ENCODE measurements at regions not wholly inside any gene's neighbourhood (a gene's known extent, or its start where the extent isn't known, plus 50 kb on each side); places are given as distances from the start of the nearest gene placed in this dataset.
"Not testable (repeated sequence)": the region's sequence is repeated elsewhere in the genome, so short reads cannot be mapped to it uniquely, and the experiment has no call there.

DNA sequence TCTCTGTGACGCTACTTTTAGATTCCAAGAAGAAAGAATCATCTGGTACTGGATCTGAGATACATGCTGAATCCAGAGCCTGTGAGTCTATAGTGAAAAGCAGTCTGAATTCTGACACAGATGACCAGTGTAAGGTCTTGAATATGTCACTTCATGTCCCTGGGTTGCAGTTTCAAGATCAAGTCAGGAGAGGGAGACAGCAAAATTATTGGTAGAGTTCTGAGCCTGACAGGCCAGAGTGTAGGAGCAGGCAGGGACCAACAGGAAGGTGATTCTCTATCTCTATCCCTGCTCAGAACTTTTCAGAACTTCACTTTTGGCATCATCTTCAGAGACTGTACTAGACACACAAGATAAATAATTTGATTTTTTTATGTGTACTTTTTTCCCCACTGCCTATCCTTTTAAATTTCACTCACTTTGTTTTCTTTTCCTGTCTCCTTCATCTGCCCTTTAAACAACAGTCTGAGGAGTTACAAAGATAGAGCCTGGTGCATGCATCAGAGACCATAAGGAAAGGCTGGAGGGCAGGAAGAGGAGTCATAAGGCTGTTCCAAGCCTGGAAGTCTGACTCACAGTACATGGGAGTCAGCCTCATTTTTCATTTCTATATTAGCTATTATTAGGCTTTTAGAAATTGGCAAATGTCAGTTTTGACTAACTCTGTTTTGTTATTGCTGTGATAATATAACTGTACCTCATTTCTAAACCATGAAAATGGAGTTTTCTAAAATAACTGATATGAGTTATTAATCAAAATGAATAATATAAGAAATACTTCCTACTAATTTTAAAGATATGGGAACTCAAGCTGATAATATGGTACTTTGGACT lies 120.2 kb upstream of the TMEM229A start:
- H3K9me3 ChIP-seq (ENCODE audit: control insufficient read depth, low read length), result no peaks in the 10 kb centered on the region
- no peak overlapping the region for H3K4me3 ChIP-seq (ENCODE audit: low read length in 2 of 2)
- peaks cover 0 to 4% of the 10 kb centered on the region in 2 donors for H3K4me1 ChIP-seq (ENCODE audit: control insufficient read depth in 1 of 2, insufficient read depth in 2 of 2, low read length in 2 of 2)
- intact Hi-C loops (cut with DNase I), result no loop called here
- ATAC-seq (ENCODE audit: low FRiP score) (peak; percentile 73), DNase-seq (no peak)
- H3K27ac ChIP-seq (ENCODE audit: low read depth in 1 of 2, low read length in 2 of 2), result peak overlapping the region; percentile 18 to 28
- WGBS, 2 donors, result 46 to 55% methylated on average over 1 of the region's 1 CpG
- H3K27me3 ChIP-seq (ENCODE audit: control insufficient read depth in 1 of 2, insufficient read depth in 2 of 2, low read length in 1 of 2), result no peaks in the 10 kb centered on the region
- no peaks in the 10 kb centered on the region for H3K36me3 ChIP-seq (ENCODE audit: control insufficient read depth in 1 of 2, insufficient read depth in 2 of 2, low read length in 1 of 2)

DNA sequence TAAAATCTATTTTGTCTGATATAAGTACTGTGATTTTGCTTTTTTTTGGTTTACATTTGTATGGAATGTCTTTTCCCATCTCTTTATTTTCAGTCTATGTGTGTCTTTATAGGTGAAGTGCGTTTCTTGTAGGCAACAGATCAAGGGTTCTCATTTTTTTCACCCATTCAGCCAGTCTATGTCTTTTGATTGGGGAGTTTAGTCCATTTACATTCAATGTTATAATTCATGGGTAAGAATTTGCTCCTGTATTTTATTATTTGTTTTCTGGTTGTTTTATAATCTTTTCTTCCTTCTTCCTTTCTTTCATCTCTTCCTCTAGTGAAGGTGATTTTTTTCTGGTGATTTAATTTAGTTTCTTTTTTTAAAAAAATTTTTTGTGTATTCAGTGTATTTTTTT lies 104.8 kb upstream of the TMEM229A start:
- Histone ChIP-seq H3K36me3 (ENCODE audit: control insufficient read depth in 1 of 2, insufficient read depth in 2 of 2, low read length in 1 of 2) (no peaks in the 10 kb centered on the region), H3K27ac (ENCODE audit: low read depth in 1 of 2, low read length in 2 of 2) (no peak overlapping the region), H3K9me3 (ENCODE audit: control insufficient read depth, low read length) (no peaks in the 10 kb centered on the region), H3K4me1 (ENCODE audit: control insufficient read depth in 1 of 2, insufficient read depth in 2 of 2, low read length in 2 of 2) (no peaks in the 10 kb centered on the region), H3K27me3 (ENCODE audit: control insufficient read depth in 1 of 2, insufficient read depth in 2 of 2, low read length in 1 of 2) (no peaks in the 10 kb centered on the region), H3K4me3 (ENCODE audit: low read length in 2 of 2) (no peak overlapping the region)
- intact Hi-C loops (cut with DNase I), result no loop called here
- no peak for ATAC-seq (ENCODE audit: low FRiP score)
- DNase-seq, result no peak
- WGBS, 2 donors, result 77 to 96% methylated on average over 1 of the region's 1 CpG

DNA sequence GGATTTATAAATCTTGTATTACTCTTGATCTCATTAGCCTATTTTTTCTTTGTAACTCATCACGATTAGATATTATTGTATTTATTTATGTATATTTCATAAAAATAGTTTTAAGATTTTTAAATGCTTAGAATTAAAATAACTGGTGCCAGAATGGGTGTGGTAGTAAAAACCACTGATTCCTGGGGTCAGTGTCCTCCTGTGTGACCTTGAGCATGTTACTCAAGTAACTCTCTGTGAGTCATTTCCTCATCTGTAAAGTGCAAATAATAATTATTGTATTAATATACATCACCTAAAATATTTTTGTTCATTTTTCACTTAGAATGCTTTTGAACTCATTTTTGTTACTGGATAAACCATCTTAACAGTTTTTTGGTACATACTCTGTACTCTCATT lies 91.3 kb upstream of the TMEM229A start:
- no peak overlapping the region for H3K27ac ChIP-seq (ENCODE audit: low read depth in 1 of 2, low read length in 2 of 2)
- H3K9me3 ChIP-seq (ENCODE audit: control insufficient read depth, low read length), result no peaks in the 10 kb centered on the region
- no peaks in the 10 kb centered on the region for H3K4me1 ChIP-seq (ENCODE audit: control insufficient read depth in 1 of 2, insufficient read depth in 2 of 2, low read length in 2 of 2)
- ATAC-seq (ENCODE audit: low FRiP score) (no peak), DNase-seq (no peak)
- no peaks in the 10 kb centered on the region for H3K36me3 ChIP-seq (ENCODE audit: control insufficient read depth in 1 of 2, insufficient read depth in 2 of 2, low read length in 1 of 2)
- intact Hi-C loops (cut with DNase I), result no loop called here
- WGBS, 2 donors, result 74 to 85% methylated on average over 1 of the region's 1 CpG
- no peaks in the 10 kb centered on the region for H3K27me3 ChIP-seq (ENCODE audit: control insufficient read depth in 1 of 2, insufficient read depth in 2 of 2, low read length in 1 of 2)
- no peak overlapping the region for H3K4me3 ChIP-seq (ENCODE audit: low read length in 2 of 2)

DNA sequence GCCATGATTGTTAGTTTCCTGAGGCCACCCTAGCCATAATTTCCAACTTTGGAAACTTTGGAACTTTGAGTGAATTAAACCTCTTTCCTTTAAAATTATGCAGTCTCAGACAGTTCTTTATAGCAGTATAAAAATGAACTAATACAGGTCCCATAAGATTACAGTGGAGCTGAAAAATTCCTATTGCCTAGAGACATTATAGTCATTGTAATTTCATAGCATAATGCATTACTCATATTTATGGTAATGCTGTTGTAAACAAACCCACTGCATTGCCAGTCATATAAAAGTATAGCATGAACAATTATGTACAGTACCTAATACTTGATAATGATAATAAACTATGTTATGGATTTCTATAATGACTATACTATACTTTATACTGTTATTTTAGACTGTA lies 88.0 kb upstream of the TMEM229A start:
- H3K27me3 ChIP-seq (ENCODE audit: control insufficient read depth in 1 of 2, insufficient read depth in 2 of 2, low read length in 1 of 2), result no peaks in the 10 kb centered on the region
- H3K9me3 ChIP-seq (ENCODE audit: control insufficient read depth, low read length), result peaks cover 1% of the 10 kb centered on the region
- ATAC-seq (ENCODE audit: low FRiP score) (no peak), DNase-seq (no peak)
- no peaks in the 10 kb centered on the region for H3K36me3 ChIP-seq (ENCODE audit: control insufficient read depth in 1 of 2, insufficient read depth in 2 of 2, low read length in 1 of 2)
- H3K4me1 ChIP-seq (ENCODE audit: control insufficient read depth in 1 of 2, insufficient read depth in 2 of 2, low read length in 2 of 2), result no peaks in the 10 kb centered on the region
- H3K4me3 ChIP-seq (ENCODE audit: low read length in 2 of 2), result no peak overlapping the region
- no peak overlapping the region for H3K27ac ChIP-seq (ENCODE audit: low read depth in 1 of 2, low read length in 2 of 2)
- intact Hi-C loops (cut with DNase I), result no loop called here

DNA sequence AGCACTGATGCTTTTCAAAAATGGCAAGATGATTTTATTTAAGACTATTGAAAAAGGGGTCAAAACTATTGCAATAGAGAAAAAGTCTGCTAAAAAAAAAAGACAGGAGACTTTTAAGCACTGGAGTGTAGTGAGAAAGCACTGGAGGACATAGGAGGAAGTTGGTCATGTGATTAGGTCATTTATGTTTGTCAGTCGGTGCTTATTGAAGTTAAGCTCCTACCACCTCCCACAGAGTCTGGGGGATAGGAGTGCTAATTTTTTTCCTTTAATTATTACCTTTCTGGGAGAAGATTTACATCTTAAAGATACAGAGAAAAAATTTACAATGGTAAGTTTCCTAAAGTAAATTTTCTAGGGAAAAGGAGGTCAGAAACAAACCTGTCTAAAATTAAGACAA lies 80.2 kb upstream of the TMEM229A start:
- intact Hi-C loops (cut with DNase I), result no loop called here

DNA sequence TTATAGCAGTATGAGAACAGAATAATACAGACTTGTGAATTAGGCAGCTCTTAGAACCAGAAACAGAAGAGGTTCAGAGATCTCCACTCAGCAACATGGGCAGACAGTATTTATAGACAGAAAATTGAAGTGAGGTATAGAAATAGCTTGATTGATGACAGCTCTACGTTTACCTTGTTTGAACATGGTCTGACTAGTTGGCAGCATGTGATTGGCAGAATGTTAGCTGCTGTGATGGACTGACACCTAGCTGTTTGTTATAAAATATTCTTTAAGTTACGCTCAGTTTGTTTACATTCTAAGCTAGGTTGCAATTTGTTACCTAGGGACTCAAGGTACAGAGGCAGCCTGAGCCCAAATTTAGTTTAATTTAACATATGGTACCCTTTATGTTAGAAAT lies 73.7 kb upstream of the TMEM229A start:
- H3K9me3 ChIP-seq (ENCODE audit: control insufficient read depth, low read length), result peaks cover 2% of the 10 kb centered on the region
- H3K4me1 ChIP-seq (ENCODE audit: control insufficient read depth in 1 of 2, insufficient read depth in 2 of 2, low read length in 2 of 2), result no peaks in the 10 kb centered on the region
- ATAC-seq (ENCODE audit: low FRiP score) (no peak), DNase-seq (no peak)
- H3K36me3 ChIP-seq (ENCODE audit: control insufficient read depth in 1 of 2, insufficient read depth in 2 of 2, low read length in 1 of 2), result no peaks in the 10 kb centered on the region
- WGBS, 2 donors, result 50 to 57% methylated on average over 2 of the region's 2 CpGs
- peaks cover 0 to 4% of the 10 kb centered on the region in 2 donors for H3K27me3 ChIP-seq (ENCODE audit: control insufficient read depth in 1 of 2, insufficient read depth in 2 of 2, low read length in 1 of 2)
- intact Hi-C loops (cut with DNase I), result no loop called here
- H3K27ac ChIP-seq (ENCODE audit: low read depth in 1 of 2, low read length in 2 of 2), result no peak overlapping the region
- no peak overlapping the region for H3K4me3 ChIP-seq (ENCODE audit: low read length in 2 of 2)

More for the DNA sequence above, 80.2 kb upstream of the TMEM229A start:
- no peak overlapping the region for H3K4me3 ChIP-seq (ENCODE audit: low read length in 2 of 2)
- peaks cover 3% of the 10 kb centered on the region for H3K9me3 ChIP-seq (ENCODE audit: control insufficient read depth, low read length)
- ATAC-seq (ENCODE audit: low FRiP score), result no peak
- no peaks in the 10 kb centered on the region for H3K36me3 ChIP-seq (ENCODE audit: control insufficient read depth in 1 of 2, insufficient read depth in 2 of 2, low read length in 1 of 2)
- no peak overlapping the region for H3K27ac ChIP-seq (ENCODE audit: low read depth in 1 of 2, low read length in 2 of 2)
- peaks cover 0 to 2% of the 10 kb centered on the region in 2 donors for H3K27me3 ChIP-seq (ENCODE audit: control insufficient read depth in 1 of 2, insufficient read depth in 2 of 2, low read length in 1 of 2)
- H3K4me1 ChIP-seq (ENCODE audit: control insufficient read depth in 1 of 2, insufficient read depth in 2 of 2, low read length in 2 of 2), result no peaks in the 10 kb centered on the region
- DNase-seq, result no peak
- WGBS, 2 donors, result 7 to 12% methylated on average over 1 of the region's 1 CpG

DNA sequence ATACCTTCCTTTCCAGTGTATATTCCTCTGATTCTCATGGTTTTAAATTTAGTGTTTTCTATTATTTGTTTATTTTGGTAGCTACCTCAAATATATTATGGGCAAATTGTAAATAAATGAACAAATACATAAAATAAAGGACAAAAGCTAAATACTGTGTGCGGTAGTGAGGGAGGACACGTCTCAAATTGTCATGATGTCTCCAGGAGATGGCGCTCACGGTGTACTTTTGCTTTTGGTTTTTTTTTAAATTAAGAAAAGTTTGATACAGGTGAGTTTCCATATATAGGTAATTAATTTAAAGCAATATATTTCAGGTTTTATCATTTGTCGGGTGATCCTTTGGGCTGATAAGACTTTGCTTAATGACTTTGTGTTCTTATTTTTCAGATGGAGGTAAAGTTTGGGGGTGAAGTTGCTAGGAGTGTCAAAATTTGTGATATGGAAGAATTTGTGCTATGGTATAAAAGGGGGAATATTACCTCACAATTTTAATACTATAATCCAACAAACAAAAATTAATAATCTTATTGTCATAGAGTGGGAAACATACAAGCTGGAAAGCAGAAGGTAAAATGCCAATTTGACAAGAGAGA lies 68.4 kb upstream of the TMEM229A start:
- intact Hi-C loops (cut with DNase I), result no loop called here
- Histone ChIP-seq H3K9me3 (ENCODE audit: control insufficient read depth, low read length) (no peaks in the 10 kb centered on the region), H3K27ac (ENCODE audit: low read depth in 1 of 2, low read length in 2 of 2) (no peak overlapping the region), H3K4me1 (ENCODE audit: control insufficient read depth in 1 of 2, insufficient read depth in 2 of 2, low read length in 2 of 2) (no peaks in the 10 kb centered on the region), H3K36me3 (ENCODE audit: control insufficient read depth in 1 of 2, insufficient read depth in 2 of 2, low read length in 1 of 2) (no peaks in the 10 kb centered on the region), H3K27me3 (ENCODE audit: control insufficient read depth in 1 of 2, insufficient read depth in 2 of 2, low read length in 1 of 2) (peaks cover 0 to 2% of the 10 kb centered on the region in 2 donors), H3K4me3 (ENCODE audit: low read length in 2 of 2) (no peak overlapping the region)
- 23 to 32% methylated on average over 5 of the region's 5 CpGs for WGBS, 2 donors
- ATAC-seq (ENCODE audit: low FRiP score) (no peak), DNase-seq (no peak)

DNA sequence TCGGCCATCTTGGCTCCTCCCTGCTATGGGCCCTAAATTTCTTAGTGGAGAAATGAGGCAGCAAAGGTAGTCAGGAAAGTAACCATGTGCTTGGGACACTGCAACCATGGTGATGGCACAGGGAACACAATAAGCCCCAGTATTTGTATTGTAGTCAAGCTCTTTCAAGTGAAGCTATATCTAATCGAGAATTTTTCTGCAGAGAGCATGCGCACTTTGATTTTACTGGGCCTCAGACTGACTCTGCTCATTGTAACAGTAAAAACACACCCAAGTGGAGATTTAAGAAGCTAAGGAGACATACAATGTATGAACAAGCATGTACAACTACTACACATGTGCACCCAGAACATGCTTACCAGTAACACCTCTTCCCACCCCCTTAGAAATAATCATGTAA lies 67.3 kb upstream of the TMEM229A start:
- WGBS, 2 donors, result 94 to 95% methylated on average over 3 of the region's 3 CpGs
- no peaks in the 10 kb centered on the region for H3K27me3 ChIP-seq (ENCODE audit: control insufficient read depth in 1 of 2, insufficient read depth in 2 of 2, low read length in 1 of 2)
- no peaks in the 10 kb centered on the region for H3K36me3 ChIP-seq (ENCODE audit: control insufficient read depth in 1 of 2, insufficient read depth in 2 of 2, low read length in 1 of 2)
- H3K4me1 ChIP-seq (ENCODE audit: control insufficient read depth in 1 of 2, insufficient read depth in 2 of 2, low read length in 2 of 2), result no peaks in the 10 kb centered on the region
- intact Hi-C loops (cut with DNase I), result no loop called here
- ATAC-seq (ENCODE audit: low FRiP score), result no peak
- no peak overlapping the region for H3K27ac ChIP-seq (ENCODE audit: low read depth in 1 of 2, low read length in 2 of 2)
- no peak overlapping the region for H3K4me3 ChIP-seq (ENCODE audit: low read length in 2 of 2)
- no peaks in the 10 kb centered on the region for H3K9me3 ChIP-seq (ENCODE audit: control insufficient read depth, low read length)
- no peak for DNase-seq

DNA sequence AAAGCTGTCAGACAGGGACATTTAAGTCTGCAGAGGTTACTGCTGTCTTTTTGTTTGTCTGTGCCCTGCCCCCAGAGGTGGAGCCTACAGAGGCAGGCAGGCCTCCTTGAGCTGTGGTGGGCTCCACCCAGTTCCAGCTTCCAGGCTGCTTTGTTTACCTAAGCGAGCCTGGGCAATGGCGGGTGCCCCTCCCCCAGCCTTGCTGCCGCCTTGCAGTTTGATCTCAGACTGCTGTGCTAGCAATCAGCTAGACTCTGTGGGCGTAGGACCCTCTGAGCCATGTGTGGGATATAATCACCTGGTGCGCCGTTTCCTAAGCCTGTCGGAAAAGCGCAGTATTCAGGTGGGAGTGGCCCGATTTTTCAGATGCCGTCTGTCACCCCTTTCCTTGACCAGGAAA lies 66.7 kb upstream of the TMEM229A start:
- ATAC-seq (ENCODE audit: low FRiP score); H3K4me1 ChIP-seq (ENCODE audit: control insufficient read depth in 1 of 2, insufficient read depth in 2 of 2, low read length in 2 of 2): not testable (repeated sequence)
- 80 to 81% methylated on average over 10 of the region's 10 CpGs for WGBS, 2 donors

More for the DNA sequence above, 66.7 kb upstream of the TMEM229A start:
- H3K4me3 ChIP-seq (ENCODE audit: low read length in 2 of 2); intact Hi-C loops (cut with DNase I); DNase-seq; H3K9me3 ChIP-seq (ENCODE audit: control insufficient read depth, low read length); H3K27ac ChIP-seq (ENCODE audit: low read depth in 1 of 2, low read length in 2 of 2); H3K27me3 ChIP-seq (ENCODE audit: control insufficient read depth in 1 of 2, insufficient read depth in 2 of 2, low read length in 1 of 2); H3K36me3 ChIP-seq (ENCODE audit: control insufficient read depth in 1 of 2, insufficient read depth in 2 of 2, low read length in 1 of 2): not testable (repeated sequence)
